Heart left ventricle (tissue), 16 donors: ENCODE measurements at regions not wholly inside any gene's neighbourhood (a gene's known extent, or its start where the extent isn't known, plus 50 kb on each side); places are given as distances from the start of the nearest gene placed in this dataset.
"Not testable (repeated sequence)": the region's sequence is repeated elsewhere in the genome, so short reads cannot be mapped to it uniquely, and the experiment has no call there.

Source experiments
- ATAC-seq, 4 donors: fragments of 200-7000 bp; cut with Tn5 transposase; one replicate each; pipeline ENCODE4 v1.9.1; 2020 to 2022; ENCODE audit warnings: moderate library complexity in 4 of 4, mild to moderate bottlenecking in 3 of 4, moderate number of reproducible peaks in 1 of 4
- DNase-seq, 5 donors: peaks; one replicate each; pipeline ENCODE4 v3.0.0-alpha.2; 2020
- H3K27ac ChIP-seq, 12 donors: fragments of 200-600 bp; sonication (generic) in 4 of 12; one replicate each; pipeline versions ENCODE4 v1.5.0 to v1.8.0; 2016 to 2022; ENCODE audit warnings: mild to moderate bottlenecking in 2 of 12
- H3K27me3 ChIP-seq, 9 donors: fragments of 200-600 bp; sonication (generic) in 2 of 9; one replicate each; pipeline versions ENCODE4 v1.5.1 to v1.8.0; 2016 to 2022; ENCODE audit warnings: mild to moderate bottlenecking in 3 of 9
- H3K36me3 ChIP-seq, 9 donors: fragments of 200-600 bp; sonication (generic) in 2 of 9; one replicate each; pipeline versions ENCODE4 v1.5.0 to v1.8.0; 2018 to 2022; ENCODE audit warnings: mild to moderate bottlenecking in 2 of 9
- H3K4me1 ChIP-seq, 12 donors: fragments of 200-600 bp; sonication (generic) in 4 of 12; one replicate each; pipeline versions ENCODE4 v1.5.0 to v1.8.0; 2016 to 2022; ENCODE audit warnings: mild to moderate bottlenecking in 3 of 12
- H3K4me3 ChIP-seq, 12 donors: fragments of 200-600 bp; sonication (generic) in 4 of 12; one replicate each; pipeline versions ENCODE4 v1.5.0 to v1.8.0; 2017 to 2022; ENCODE audit warnings: mild to moderate bottlenecking in 9 of 12, moderate library complexity in 4 of 12
- H3K9me3 ChIP-seq, 12 donors: fragments of 200-600 bp; sonication (generic) in 4 of 12; one replicate each; pipeline versions ENCODE4 v1.5.0 to v1.8.0; 2016 to 2022; ENCODE audit warnings: mild to moderate bottlenecking in 1 of 12
- CTCF ChIP-seq, 12 donors: fragments of 200-600 bp; sonication (generic) in 4 of 12; IDR thresholded peaks; one replicate each; pipeline versions ENCODE4 v1.5.0 to v1.8.0; 2018 to 2022; ENCODE audit warnings: antibody characterized with exemption in 12 of 12, mild to moderate bottlenecking in 5 of 12
- POLR2A ChIP-seq, 2 donors: fragments of 450-650 bp; IDR thresholded peaks; one replicate each; pipeline ENCODE4 v1.6.1; 2017; ENCODE audit warnings: antibody characterized with exemption in 2 of 2, mild to moderate bottlenecking in 2 of 2, moderate library complexity in 2 of 2
- WGBS, 4 donors: extraction: QIAGEN DNeasy Blood & Tissue Kit in 2 of 4; methylation state at CpG; one replicate each; pipeline versions ENCODE4 v1.1.5 to v1.1.7; 2013 to 2018; 5-methylcytosine and 5-hydroxymethylcytosine counted together
- intact Hi-C, 10 donors: fragments of 100-400 bp; cut with DNase I; formaldehyde crosslinking; loops; one replicate each; pipeline versions ENCODE4 v1.11.1 to v1.14.2; 2022
- donor health status: ischemic (EF 13 %, LVEDD 7.1; RV severe dilation, severe dysfunction).
- donor health status: healthy with polysubstance abuse.
- donor health status: DM: no; HTN: yes; CAD: no.
- donor health status: DM: no; HTN: no; CAD: no.
- donor health status: ischemic (EF 25% LVEDD 6.9; RV normal size, moderate dysfunction).
- donor health status: ischemic (EF 25% LVEDD 5.7; RV mildly dilated, moderate dysfunction).
- donor health status: healthy.
- donor health status: DM: yes; HTN: yes; CAD: no.
- donor health status: ischemic (EF 35%, LVEDD 5.7; RV mildly dilated, moderate dysfunction).
- donor health status: nonischemic (EF 11% LVEDD 7.7; RV severe dilation, severe dysfunction).
- donor health status: DM: yes; HTN: yes; CAD: no.
- donor health status: PGD.
- donor health status: ischemic (EF 29% LVEDD 5.4; RV normal size, mild dysfunction).
- donor health status: nonischemic (EF 23%, LVEDD 6.1; RV moderate dilation, normal function).

DNA sequence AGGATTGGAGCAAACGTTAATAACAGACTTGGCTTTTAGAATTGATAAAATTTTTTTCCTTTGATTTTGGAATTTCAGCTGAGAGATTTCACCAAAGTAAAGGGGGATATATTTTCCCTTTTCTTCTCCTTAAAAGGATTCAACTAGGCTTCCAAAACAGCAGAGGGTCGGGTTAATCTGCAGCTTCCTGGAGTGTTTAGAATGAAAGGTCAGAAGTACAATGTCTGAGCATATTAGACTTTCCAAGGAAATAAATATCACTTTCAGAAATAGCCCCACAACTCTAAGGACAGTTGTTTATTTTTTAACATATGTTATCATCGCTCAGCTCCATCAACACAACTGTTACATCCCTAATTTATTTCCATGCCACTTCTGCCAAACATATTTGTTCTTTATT is 1532.9 kb upstream of the RAG2 start:
- Histone ChIP-seq H3K27me3 (no peaks in the 10 kb centered on the region), H3K4me3 (no peak overlapping the region), H3K27ac (no peak overlapping the region), H3K9me3 (peaks cover 0 to 9% (median 0%) of the 10 kb centered on the region in 12 donors), H3K36me3 (no peaks in the 10 kb centered on the region), H3K4me1 (no peaks in the 10 kb centered on the region)
- ATAC-seq: no peak
- intact Hi-C loops: no loop called here
- 36 to 46% (median 40%) methylated on average over 3 of the region's 3 CpGs for WGBS, 4 donors
- TF ChIP-seq POLR2A (IDR thresholded peaks at IDR 0.05) (no peak), CTCF (IDR thresholded peaks at IDR 0.05) (no peak)
- no peak for DNase-seq

GRCh38 chr11:38130514-38130913 is 1532.5 kb upstream of the RAG2 start:
- ATAC-seq: no peak

DNA sequence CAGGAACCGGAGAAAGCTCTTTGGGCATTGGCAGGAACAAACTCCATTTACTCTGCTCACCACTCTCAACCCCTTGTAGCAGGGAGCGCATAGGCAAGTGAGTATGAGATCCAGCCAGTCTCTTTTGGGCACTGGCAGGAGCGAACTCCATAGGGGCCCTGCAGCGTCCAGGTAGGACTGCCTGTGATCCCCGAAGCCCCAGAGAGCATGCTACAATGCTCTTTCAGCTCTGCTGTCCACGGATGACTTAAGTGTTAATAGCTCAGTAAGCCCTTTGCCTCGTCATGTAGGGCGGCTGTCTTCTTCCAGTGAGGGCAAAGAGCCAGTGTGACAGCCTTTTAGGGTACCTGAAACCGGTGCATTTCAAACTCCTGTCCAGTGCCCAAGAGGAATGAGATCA is 1525.6 kb upstream of the RAG2 start:
- H3K27ac ChIP-seq: no peak overlapping the region
- H3K36me3 ChIP-seq: no peaks in the 10 kb centered on the region
- WGBS, 4 donors: 67 to 81% (median 72%) methylated on average over 9 of the region's 9 CpGs
- peaks cover 0 to 1% (median 0%) of the 10 kb centered on the region in 12 donors for H3K9me3 ChIP-seq
- ATAC-seq: no peak
- no peak overlapping the region for H3K4me3 ChIP-seq
- no peak for DNase-seq
- TF ChIP-seq CTCF (IDR thresholded peaks at IDR 0.05) (no peak), POLR2A (IDR thresholded peaks at IDR 0.05) (no peak)
- no peaks in the 10 kb centered on the region for H3K27me3 ChIP-seq
- intact Hi-C loops: no loop called here
- no peaks in the 10 kb centered on the region for H3K4me1 ChIP-seq

More at GRCh38 chr11:38130514-38130913, 1532.5 kb upstream of the RAG2 start:
- Histone ChIP-seq H3K27me3 (no peaks in the 10 kb centered on the region), H3K27ac (no peak overlapping the region), H3K9me3 (peaks cover 0 to 5% (median 0%) of the 10 kb centered on the region in 12 donors), H3K4me1 (no peaks in the 10 kb centered on the region), H3K4me3 (no peak overlapping the region), H3K36me3 (no peaks in the 10 kb centered on the region)
- TF ChIP-seq POLR2A (IDR thresholded peaks at IDR 0.05) (no peak), CTCF (IDR thresholded peaks at IDR 0.05) (no peak)
- DNase-seq: no peak
- intact Hi-C loops: no loop called here

GRCh38 chr11:38116616-38117015 is 1518.6 kb upstream of the RAG2 start:
- H3K9me3 ChIP-seq: peaks cover 0 to 16% (median 0%) of the 10 kb centered on the region in 12 donors
- H3K27ac ChIP-seq, ATAC-seq, H3K4me1 ChIP-seq, intact Hi-C loops, DNase-seq, H3K36me3 ChIP-seq, H3K27me3 ChIP-seq, H3K4me3 ChIP-seq: not testable (repeated sequence)
- WGBS, 4 donors: 88 to 100% (median 91%) methylated on average over 4 to 5 of the region's 5 CpGs

DNA sequence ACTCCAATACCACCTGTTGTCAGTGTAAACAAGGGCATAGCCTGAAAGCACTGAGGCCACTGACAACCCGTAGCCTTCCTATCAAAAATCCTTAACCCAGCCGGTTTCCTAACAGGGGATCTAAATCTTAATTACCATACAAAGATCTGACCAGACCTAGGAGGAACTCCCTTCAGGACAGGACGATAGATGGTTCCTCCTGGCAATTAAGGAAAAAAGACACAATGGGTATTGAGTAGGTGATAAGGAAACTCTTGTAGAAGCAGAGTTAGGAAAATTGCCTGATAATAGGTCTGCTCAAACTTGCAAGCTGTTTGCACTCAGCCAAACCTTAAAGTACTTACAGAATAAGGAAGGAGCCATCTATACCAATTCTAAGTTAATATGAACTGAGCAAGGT is 1517.3 kb upstream of the RAG2 start:
- H3K27ac ChIP-seq, H3K27me3 ChIP-seq, DNase-seq, ATAC-seq, H3K4me3 ChIP-seq, intact Hi-C loops, H3K4me1 ChIP-seq, H3K36me3 ChIP-seq: not testable (repeated sequence)
- 40 to 47% (median 46%) methylated on average over 3 of the region's 3 CpGs for WGBS, 4 donors
- H3K9me3 ChIP-seq: peaks cover 0 to 16% (median 0%) of the 10 kb centered on the region in 12 donors
